Femur (tissue), 1 donor: ENCODE measurements at regions not wholly inside any gene's neighbourhood (a gene's known extent, or its start where the extent isn't known, plus 50 kb on each side); places are given as distances from the start of the nearest gene placed in this dataset.
A peak's percentile ranks its signal among the peaks of the same experiment; 100 is the strongest.

ENCODE experiments used
- DNase-seq: peaks from one replicate; pipeline ENCODE4 v3.0.0-alpha.2; 2017

- peak; percentile 66 for DNase-seq
Observed at GRCh38 chr5:135135530-135136226, 101.7 kb upstream of the PITX1 start.

GRCh38 chr5:135134691-135135381 is 100.8 kb upstream of the PITX1 start:
- no peak for DNase-seq

GRCh38 chr5:135133698-135134515 is 99.9 kb upstream of the PITX1 start:
- DNase-seq, result no peak

- DNase-seq, result no peak
Observed at GRCh38 chr5:135133181-135133580, 99.2 kb upstream of the PITX1 start.

- no peak for DNase-seq
Observed at GRCh38 chr5:135131801-135132680, 98.0 kb upstream of the PITX1 start.

GRCh38 chr5:135130261-135131215 is 96.5 kb upstream of the PITX1 start:
- no peak for DNase-seq

- DNase-seq, result no peak
Observed at GRCh38 chr5:135129307-135129706, 95.3 kb upstream of the PITX1 start.

GRCh38 chr5:135128361-135128760 is 94.3 kb upstream of the PITX1 start:
- DNase-seq, result no peak

- no peak for DNase-seq
Observed at GRCh38 chr5:135127439-135128240, 93.6 kb upstream of the PITX1 start.

GRCh38 chr5:135126688-135127438 is 92.8 kb upstream of the PITX1 start:
- DNase-seq, result no peak

GRCh38 chr5:135124724-135125123 is 90.7 kb upstream of the PITX1 start:
- DNase-seq, result no peak

GRCh38 chr5:135124128-135124527 is 90.1 kb upstream of the PITX1 start:
- no peak for DNase-seq

GRCh38 chr5:135122797-135123196 is 88.8 kb upstream of the PITX1 start:
- DNase-seq, result no peak

GRCh38 chr5:135120951-135121350 is 86.9 kb upstream of the PITX1 start:
- no peak for DNase-seq

GRCh38 chr5:135119481-135119880 is 85.5 kb upstream of the PITX1 start:
- no peak for DNase-seq

GRCh38 chr5:135117590-135117989 is 83.6 kb upstream of the PITX1 start:
- DNase-seq, result no peak

- DNase-seq, result no peak
Observed at GRCh38 chr5:135116160-135116561, 82.1 kb upstream of the PITX1 start.

GRCh38 chr5:135115591-135115990 is 81.6 kb upstream of the PITX1 start:
- DNase-seq, result no peak

- no peak for DNase-seq
Observed at GRCh38 chr5:135114759-135115158, 80.7 kb upstream of the PITX1 start.
